Urinary bladder (tissue), 3 donors: ENCODE measurements at regions not wholly inside any gene's neighbourhood (a gene's known extent, or its start where the extent isn't known, plus 50 kb on each side); places are given as distances from the start of the nearest gene placed in this dataset.

Experiments used
- DNase-seq: peaks from one replicate; pipeline ENCODE4 v3.0.0-alpha.2; 2015; ENCODE audit errors: extremely low spot score
- H3K27ac ChIP-seq: one replicate; pipeline ENCODE4 v1.5.1; 2013; ENCODE audit warnings: low read depth, mild to moderate bottlenecking, moderate library complexity
- H3K36me3 ChIP-seq: one replicate; pipeline ENCODE4 v1.6.1; 2013; ENCODE audit warnings: mild to moderate bottlenecking, moderate library complexity; ENCODE audit not compliant: insufficient read depth
- H3K4me1 ChIP-seq: one replicate; pipeline ENCODE4 v1.6.1; 2013; ENCODE audit warnings: mild to moderate bottlenecking, moderate library complexity; ENCODE audit not compliant: insufficient read depth
- H3K4me3 ChIP-seq: one replicate; pipeline ENCODE4 v1.5.1; 2013; ENCODE audit warnings: low read depth, low read length
- WGBS: extraction: QIAGEN DNeasy Blood & Tissue Kit; methylation state at CpG from one replicate; pipeline ENCODE4 v1.1.7; 2013; 5-methylcytosine and 5-hydroxymethylcytosine counted together
- donor health status: healthy with polysubstance abuse.
- donor health status: healthy.

GRCh38 chr22:48835364-48835763 is 992.3 kb downstream of the BRD1 start:
- no peak overlapping the region for H3K4me3 ChIP-seq
- no peaks in the 10 kb centered on the region for H3K36me3 ChIP-seq
- WGBS, result 90% methylated on average over 11 of the region's 11 CpGs
- H3K4me1 ChIP-seq, result no peaks in the 10 kb centered on the region
- DNase-seq, result no peak
- no peak overlapping the region for H3K27ac ChIP-seq

DNA sequence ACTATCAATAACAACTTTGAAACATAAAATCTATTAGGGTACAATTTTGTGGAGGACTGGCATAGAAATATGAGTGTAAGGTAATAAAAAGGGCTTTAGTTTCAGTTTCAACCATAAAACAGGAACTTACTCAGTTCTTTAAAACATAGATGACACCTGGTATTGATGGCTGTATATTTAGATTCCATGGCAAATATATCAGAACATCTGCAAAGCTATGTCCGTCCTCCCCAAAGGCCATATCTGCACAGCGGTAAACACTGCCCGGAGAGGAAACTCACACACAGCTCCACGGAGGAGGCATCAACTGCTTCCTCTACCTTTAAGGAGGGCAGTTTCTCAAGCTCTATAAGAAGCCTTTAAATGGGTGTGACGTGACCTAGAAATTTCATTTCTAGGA is 993.3 kb downstream of the BRD1 start:
- Histone ChIP-seq H3K27ac (no peak overlapping the region), H3K4me1 (no peaks in the 10 kb centered on the region), H3K36me3 (no peaks in the 10 kb centered on the region), H3K4me3 (no peak overlapping the region)
- no peak for DNase-seq
- WGBS, result 61% methylated on average over 5 of the region's 5 CpGs

- Histone ChIP-seq H3K4me3 (no peak overlapping the region), H3K27ac (no peak overlapping the region), H3K36me3 (no peaks in the 10 kb centered on the region), H3K4me1 (no peaks in the 10 kb centered on the region)
- 93% methylated on average over 4 of the region's 4 CpGs for WGBS
- no peak for DNase-seq
Measured at GRCh38 chr22:48832592-48832991, 995.1 kb downstream of the BRD1 start.

DNA sequence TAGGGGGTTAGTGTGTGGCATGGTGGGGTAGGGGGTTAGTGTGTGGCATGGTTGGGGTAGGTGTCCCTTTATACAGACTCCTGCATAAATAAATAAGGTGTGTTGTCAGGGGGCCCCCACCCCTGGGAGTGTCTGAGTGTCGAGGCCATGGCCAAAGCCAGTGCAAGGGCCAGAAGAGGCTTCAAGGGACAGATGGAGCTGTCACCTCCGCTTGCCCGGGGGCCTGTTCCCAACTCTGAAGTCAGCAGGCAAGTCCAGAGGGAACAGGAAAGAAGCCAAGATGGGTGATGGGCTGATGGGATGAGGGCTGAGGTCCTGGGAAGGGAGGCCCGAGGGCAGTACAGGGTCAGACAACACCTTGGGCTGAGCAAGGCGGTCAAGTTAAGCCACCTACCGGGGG is 997.8 kb downstream of the BRD1 start:
- H3K4me1 ChIP-seq, result no peaks in the 10 kb centered on the region
- no peak overlapping the region for H3K4me3 ChIP-seq
- H3K36me3 ChIP-seq, result no peaks in the 10 kb centered on the region
- no peak for DNase-seq
- 84% methylated on average over 6 of the region's 6 CpGs for WGBS
- H3K27ac ChIP-seq, result no peak overlapping the region

GRCh38 chr22:48828688-48829087 is 999.0 kb downstream of the BRD1 start:
- WGBS, result 80% methylated on average over 5 of the region's 5 CpGs
- no peak overlapping the region for H3K4me3 ChIP-seq
- H3K4me1 ChIP-seq, result no peaks in the 10 kb centered on the region
- no peak for DNase-seq
- no peaks in the 10 kb centered on the region for H3K36me3 ChIP-seq
- no peak overlapping the region for H3K27ac ChIP-seq

- Histone ChIP-seq H3K36me3 (no peaks in the 10 kb centered on the region), H3K4me3 (no peak overlapping the region), H3K27ac (no peak overlapping the region), H3K4me1 (no peaks in the 10 kb centered on the region)
- DNase-seq, result no peak
- 57% methylated on average over 18 of the region's 18 CpGs for WGBS
Measured at GRCh38 chr22:48827904-48828555, 999.6 kb downstream of the BRD1 start.

DNA sequence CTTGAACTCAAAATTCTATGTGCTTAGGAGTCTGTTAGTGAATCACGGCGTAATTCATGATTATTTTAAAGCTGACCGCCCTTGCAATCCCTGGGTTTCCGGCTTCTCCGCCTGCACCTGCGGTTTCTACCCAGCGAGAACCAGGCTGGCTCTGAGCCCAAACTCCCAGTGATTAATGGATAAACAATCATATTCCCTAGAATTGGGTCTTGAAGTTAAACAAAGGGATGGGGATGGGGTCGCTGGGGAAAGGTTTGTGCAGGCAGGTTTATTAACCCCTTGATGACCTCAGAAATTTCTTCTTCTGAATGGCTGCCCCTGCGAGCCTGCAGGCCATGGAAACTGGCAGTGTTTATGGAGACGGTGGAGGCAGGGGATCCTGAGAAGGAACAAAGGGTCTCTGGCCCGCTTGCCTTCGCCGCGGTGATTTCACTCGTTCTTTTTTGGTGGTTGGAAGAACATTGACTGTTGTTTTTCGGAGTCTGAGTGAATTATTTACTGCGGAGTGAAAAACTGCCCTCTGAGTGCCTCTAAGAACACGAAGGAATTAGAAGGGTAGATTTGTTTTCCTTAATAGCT is 1000.3 kb downstream of the BRD1 start:
- no peak overlapping the region for H3K4me3 ChIP-seq
- WGBS, result 56% methylated on average over 18 of the region's 18 CpGs
- no peaks in the 10 kb centered on the region for H3K36me3 ChIP-seq
- no peak overlapping the region for H3K27ac ChIP-seq
- no peak for DNase-seq
- no peaks in the 10 kb centered on the region for H3K4me1 ChIP-seq

DNA sequence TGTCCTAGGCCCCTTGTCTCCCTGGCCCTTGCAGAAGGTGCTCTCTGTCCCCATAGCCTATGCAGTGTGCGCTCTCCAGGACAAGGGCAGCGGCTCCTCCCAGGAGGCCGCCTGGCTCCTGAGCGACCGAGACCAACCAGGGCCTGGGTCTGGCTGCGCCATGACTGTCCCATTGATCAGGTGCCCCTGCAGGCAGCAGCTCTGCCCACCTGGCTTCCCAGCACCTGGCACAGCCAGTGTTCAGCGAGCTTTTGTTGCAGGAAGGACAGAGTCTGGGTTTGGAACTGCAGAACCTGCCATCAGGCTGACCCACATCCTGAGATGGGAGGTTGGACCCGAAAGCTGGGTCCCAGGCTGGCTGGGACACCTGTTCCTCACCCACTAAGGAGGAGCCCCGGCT is 1001.1 kb downstream of the BRD1 start:
- Histone ChIP-seq H3K4me1 (no peaks in the 10 kb centered on the region), H3K36me3 (no peaks in the 10 kb centered on the region), H3K27ac (no peak overlapping the region), H3K4me3 (no peak overlapping the region)
- no peak for DNase-seq
- 92% methylated on average over 9 of the region's 9 CpGs for WGBS

- Histone ChIP-seq H3K4me3 (no peak overlapping the region), H3K27ac (no peak overlapping the region), H3K36me3 (no peaks in the 10 kb centered on the region), H3K4me1 (no peaks in the 10 kb centered on the region)
- 81% methylated on average over 25 of the region's 25 CpGs for WGBS
- no peak for DNase-seq
Measured at GRCh38 chr22:48825802-48826520, 1001.7 kb downstream of the BRD1 start.

DNA sequence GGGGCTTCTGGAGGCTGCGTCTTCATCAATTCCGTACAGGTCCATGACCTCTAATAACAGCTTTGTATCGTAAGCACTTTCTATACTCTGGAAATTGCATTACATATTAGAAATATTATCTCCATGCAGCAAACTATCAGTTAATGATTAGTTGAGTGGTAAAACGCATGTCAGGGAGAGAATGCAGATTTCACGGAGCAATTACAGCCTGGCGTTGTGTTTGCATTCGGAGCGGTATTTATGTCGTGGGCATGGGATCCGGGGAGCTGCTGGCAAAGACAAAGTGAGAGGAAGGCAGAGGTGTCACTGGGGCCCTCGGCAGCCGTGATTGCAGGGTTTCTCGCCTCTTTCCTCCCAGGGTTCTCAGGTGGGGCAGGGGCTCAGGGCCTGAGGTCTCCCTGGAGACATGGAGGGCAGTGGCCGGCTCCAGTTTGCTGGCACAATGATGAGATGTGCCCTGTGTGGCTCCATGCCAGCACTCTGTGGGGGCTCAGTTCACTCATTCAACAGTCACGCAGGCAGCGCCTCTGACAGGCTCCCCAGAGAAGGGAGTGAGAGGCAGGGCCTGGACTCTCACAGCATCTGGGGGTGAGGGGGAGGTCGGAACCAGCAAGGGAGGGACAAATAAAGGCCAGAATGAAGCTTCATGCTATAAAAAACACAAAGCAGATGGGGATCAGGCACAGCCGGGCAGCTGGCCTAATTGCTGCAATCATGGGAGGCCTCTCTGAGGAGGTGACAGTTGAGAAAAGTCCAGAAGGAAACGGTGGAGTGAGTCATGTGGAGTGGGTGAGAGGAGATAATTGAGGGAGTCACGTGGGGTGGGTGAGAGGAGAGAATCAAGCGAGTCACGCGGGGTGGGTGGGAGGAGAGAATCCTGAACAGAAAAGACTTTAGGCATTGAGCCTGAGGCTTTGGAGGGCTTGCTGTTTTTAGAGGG is 1002.7 kb downstream of the BRD1 start:
- H3K27ac ChIP-seq, result no peak overlapping the region
- no peaks in the 10 kb centered on the region for H3K36me3 ChIP-seq
- DNase-seq, result no peak
- no peak overlapping the region for H3K4me3 ChIP-seq
- WGBS, result 56% methylated on average over 23 of the region's 23 CpGs
- no peaks in the 10 kb centered on the region for H3K4me1 ChIP-seq

- no peak for DNase-seq
- Histone ChIP-seq H3K4me1 (no peaks in the 10 kb centered on the region), H3K27ac (no peak overlapping the region), H3K36me3 (no peaks in the 10 kb centered on the region), H3K4me3 (no peak overlapping the region)
- 76% methylated on average over 12 of the region's 12 CpGs for WGBS
Measured at GRCh38 chr22:48823941-48824340, 1003.7 kb downstream of the BRD1 start.

- Histone ChIP-seq H3K27ac (no peak overlapping the region), H3K4me1 (no peaks in the 10 kb centered on the region), H3K36me3 (no peaks in the 10 kb centered on the region), H3K4me3 (no peak overlapping the region)
- DNase-seq, result no peak
- WGBS, result 91% methylated on average over 19 of the region's 19 CpGs
Measured at GRCh38 chr22:48822278-48823233, 1005.1 kb downstream of the BRD1 start.

GRCh38 chr22:48821727-48822126 is 1005.9 kb downstream of the BRD1 start:
- Histone ChIP-seq H3K4me1 (no peaks in the 10 kb centered on the region), H3K27ac (no peak overlapping the region), H3K36me3 (no peaks in the 10 kb centered on the region), H3K4me3 (no peak overlapping the region)
- 86% methylated on average over 10 of the region's 10 CpGs for WGBS
- DNase-seq, result no peak
